Gastrocnemius medialis (tissue), 4 donors: ENCODE measurements at regions not wholly inside any gene's neighbourhood (a gene's known extent, or its start where the extent isn't known, plus 50 kb on each side); places are given as distances from the start of the nearest gene placed in this dataset.
A peak's percentile ranks its signal among the peaks of the same experiment; 100 is the strongest.

ENCODE experiments used
- ATAC-seq, 2 donors: fragments of 150-250 bp; one replicate each; pipeline ENCODE4 v1.9.1; 2016
- DNase-seq, 2 donors: peaks; one replicate each; pipeline ENCODE4 v3.0.0-alpha.2; 2019
- H3K27ac ChIP-seq, 4 donors: fragments of 200-600 bp; sonication (generic); 1 replicate in 1 of 4; 2 replicates in 3 of 4; pipeline ENCODE4 v1.5.1; 2016 to 2018; ENCODE audit warnings: mild to moderate bottlenecking in 2 of 4, moderate library complexity in 1 of 4
- H3K27me3 ChIP-seq, 3 donors: fragments of 200-600 bp; sonication (generic) in 2 of 3; 1 replicate in 1 of 3; 2 replicates in 2 of 3; pipeline versions ENCODE4 v1.5.1 to v1.6.0; 2016 to 2019; ENCODE audit warnings: mild to moderate bottlenecking in 1 of 3, moderate library complexity in 1 of 3
- H3K36me3 ChIP-seq, 2 donors: fragments of 200-600 bp; sonication (generic) in 1 of 2; one replicate each; pipeline ENCODE4 v1.5.1; 2017 to 2018
- H3K4me1 ChIP-seq, 2 donors: fragments of 200-600 bp; sonication (generic) in 1 of 2; one replicate each; pipeline ENCODE4 v1.5.1; 2016 to 2017; ENCODE audit warnings: mild to moderate bottlenecking in 2 of 2
- H3K4me3 ChIP-seq, 4 donors: fragments of 200-600 bp; sonication (generic) in 3 of 4; 1 replicate in 1 of 4; 2 replicates in 3 of 4; pipeline ENCODE4 v1.5.1; 2016 to 2019; ENCODE audit warnings: mild to moderate bottlenecking in 2 of 4
- H3K9me3 ChIP-seq, 3 donors: fragments of 200-600 bp; sonication (generic) in 2 of 3; 1 replicate in 1 of 3; 2 replicates in 2 of 3; pipeline ENCODE4 v1.5.1; 2016 to 2019
- CTCF ChIP-seq, 5 experiments: fragments of 450-650 bp in 3 of 5; fragments of 200-600 bp in 2 of 5; sonication (generic) in 2 of 5; IDR thresholded peaks in 4 of 5; conservative IDR thresholded peaks in 1 of 5; 1 replicate in 4 of 5; 2 replicates in 1 of 5; pipeline ENCODE4 v1.5.1; 2016 to 2019; ENCODE audit warnings: antibody characterized with exemption in 5 of 5, mild to moderate bottlenecking in 3 of 5, moderate library complexity in 3 of 5
- POLR2A ChIP-seq, 2 donors: fragments of 450-650 bp; IDR thresholded peaks; one replicate each; pipeline ENCODE4 v1.6.1; 2017; ENCODE audit warnings: antibody characterized with exemption in 2 of 2, mild to moderate bottlenecking in 2 of 2, moderate library complexity in 2 of 2
- in situ Hi-C, 4 donors: fragments of 200-750 bp; cut with MboI; loops; one replicate each; pipeline versions ENCODE4 v1.15.0 to v1.8.0; 2017; ENCODE audit warnings: low sequenced_read_pairs in 4 of 4
- intact Hi-C: fragments of 100-400 bp; cut with DNase I; formaldehyde crosslinking; loops from one replicate; pipeline ENCODE4 v1.15.1; 2023; ENCODE audit warnings: low total_unique reads

GRCh38 chr13:106916329-106916976 lies 348.5 kb upstream of the ARGLU1 start:
- intact Hi-C loops (loop anchor here (5.0 to 10.0 kb wide), 3 partner anchors 44 to 352 kb away; partner anchors contain the start of gene ARGLU1), in situ Hi-C loops (no loop called here)
- DNase-seq (no peak), ATAC-seq (no peak)
- Histone ChIP-seq H3K4me3 (peak overlapping the region in 2 of 4 donors; percentile 58 to 67), H3K27me3 (no peaks in the 10 kb centered on the region), H3K27ac (peak overlapping the region in 3 of 4 donors; percentile 77 to 81 (median 79)), H3K36me3 (no peaks in the 10 kb centered on the region), H3K9me3 (peaks cover 0 to 3% (median 0%) of the 10 kb centered on the region in 3 donors), H3K4me1 (no peaks in the 10 kb centered on the region)
- TF ChIP-seq CTCF (IDR thresholded peaks at IDR 0.05 in 4 of 5, conservative IDR thresholded peaks at IDR 0.05 in 1 of 5) (no peak), POLR2A (IDR thresholded peaks at IDR 0.05) (no peak)

- no peak for TF ChIP-seq POLR2A (IDR thresholded peaks at IDR 0.05)
- no peak for TF ChIP-seq CTCF (IDR thresholded peaks at IDR 0.05 in 4 of 5, conservative IDR thresholded peaks at IDR 0.05 in 1 of 5)
- no peaks in the 10 kb centered on the region for H3K27me3 ChIP-seq
- no peaks in the 10 kb centered on the region for H3K4me1 ChIP-seq
- H3K4me3 ChIP-seq = no peak overlapping the region
- no peak for DNase-seq
- H3K36me3 ChIP-seq = no peaks in the 10 kb centered on the region
- in situ Hi-C loops (no loop called here), intact Hi-C loops (loop anchor here (5.0 to 10.0 kb wide), 3 partner anchors 43 to 350 kb away; partner anchors contain the start of gene ARGLU1)
- H3K9me3 ChIP-seq = peaks cover 0 to 3% (median 0%) of the 10 kb centered on the region in 3 donors
- no peak for ATAC-seq
- no peak overlapping the region for H3K27ac ChIP-seq
Measured at GRCh38 chr13:106915146-106915545, 347.2 kb upstream of the ARGLU1 start.

- in situ Hi-C loops (no loop called here), intact Hi-C loops (loop anchor here (10.0 kb wide), 1 partner anchor 347 kb away; the partner anchor contains the start of gene ARGLU1)
- Histone ChIP-seq H3K27me3 (no peaks in the 10 kb centered on the region), H3K9me3 (peaks cover 0 to 3% (median 0%) of the 10 kb centered on the region in 3 donors), H3K4me1 (no peaks in the 10 kb centered on the region), H3K27ac (no peak overlapping the region), H3K36me3 (no peaks in the 10 kb centered on the region), H3K4me3 (no peak overlapping the region)
- no peak for TF ChIP-seq POLR2A (IDR thresholded peaks at IDR 0.05)
- TF ChIP-seq CTCF (IDR thresholded peaks at IDR 0.05 in 4 of 5, conservative IDR thresholded peaks at IDR 0.05 in 1 of 5) = no peak
- DNase-seq = no peak
- no peak for ATAC-seq
Measured at GRCh38 chr13:106911627-106912026, 343.7 kb upstream of the ARGLU1 start.

GRCh38 chr13:106911020-106911419 lies 343.1 kb upstream of the ARGLU1 start:
- H3K27me3 ChIP-seq = no peaks in the 10 kb centered on the region
- no peaks in the 10 kb centered on the region for H3K36me3 ChIP-seq
- no peak for DNase-seq
- no peak for TF ChIP-seq POLR2A (IDR thresholded peaks at IDR 0.05)
- TF ChIP-seq CTCF (IDR thresholded peaks at IDR 0.05 in 4 of 5, conservative IDR thresholded peaks at IDR 0.05 in 1 of 5) = no peak
- no peak overlapping the region for H3K27ac ChIP-seq
- H3K9me3 ChIP-seq = peaks cover 0 to 3% (median 0%) of the 10 kb centered on the region in 3 donors
- no peaks in the 10 kb centered on the region for H3K4me1 ChIP-seq
- in situ Hi-C loops = no loop called here
- no peak for ATAC-seq
- intact Hi-C loops = loop anchor here (10.0 kb wide), 1 partner anchor 346 kb away; the partner anchor contains the start of gene ARGLU1
- no peak overlapping the region for H3K4me3 ChIP-seq
